ENCODE measurements at regions not wholly inside any gene's neighbourhood (a gene's known extent, or its start where the extent isn't known, plus 50 kb on each side); places are given as distances from the start of the nearest gene placed in this dataset.
"Not testable (repeated sequence)": the region's sequence is repeated elsewhere in the genome, so short reads cannot be mapped to it uniquely, and the experiment has no call there.

GRCh38 chr2:89829828-89830227, 1138.4 kb downstream of the RPIA start:
- WGBS, 3 donors = 66 to 80% (median 80%) methylated on average over 6 of the region's 6 CpGs
- DNase-seq = no peak
- H3K27me3 ChIP-seq = no peaks in the 10 kb centered on the region
- no peaks in the 10 kb centered on the region for H3K36me3 ChIP-seq
- H3K4me3 ChIP-seq = no peak overlapping the region
- TF ChIP-seq CTCF (IDR thresholded peaks at IDR 0.05) (no peak), EP300 (IDR thresholded peaks at IDR 0.05) (no peak), POLR2A (IDR thresholded peaks at IDR 0.05) (no peak)
- intact Hi-C loops (cut with DNase I) = no loop called here
- H3K9me3 ChIP-seq = peaks cover 0 to 10% of the 10 kb centered on the region in 2 donors
- no peak overlapping the region for H3K27ac ChIP-seq
- no peaks in the 10 kb centered on the region for H3K4me1 ChIP-seq (ENCODE audit: insufficient read depth)

- H3K9me3 ChIP-seq; H3K27ac ChIP-seq; H3K4me3 ChIP-seq; DNase-seq; H3K4me1 ChIP-seq (ENCODE audit: insufficient read depth); H3K27me3 ChIP-seq; H3K36me3 ChIP-seq; intact Hi-C loops (cut with DNase I): not testable (repeated sequence)
- WGBS, 3 donors = 66 to 70% (median 69%) methylated on average over 14 of the region's 14 CpGs
Measured at GRCh38 chr2:89830341-89831218, 1139.1 kb downstream of the RPIA start.

- TF ChIP-seq POLR2A (IDR thresholded peaks at IDR 0.05) (no peak), CTCF (IDR thresholded peaks at IDR 0.05) (no peak), EP300 (IDR thresholded peaks at IDR 0.05) (no peak)
- intact Hi-C loops (cut with DNase I) = no loop called here
- no peak overlapping the region for H3K27ac ChIP-seq
- no peaks in the 10 kb centered on the region for H3K27me3 ChIP-seq
- DNase-seq = no peak
- H3K36me3 ChIP-seq = no peaks in the 10 kb centered on the region
- 65 to 73% (median 71%) methylated on average over 17 of the region's 17 CpGs for WGBS, 3 donors
- no peak overlapping the region for H3K4me3 ChIP-seq
- H3K4me1 ChIP-seq (ENCODE audit: insufficient read depth) = no peaks in the 10 kb centered on the region
- peaks cover 0 to 7% of the 10 kb centered on the region in 2 donors for H3K9me3 ChIP-seq
Measured at GRCh38 chr2:89831641-89832498, 1140.4 kb downstream of the RPIA start.

- no peak for DNase-seq
- Histone ChIP-seq H3K9me3 (peaks cover 0 to 7% of the 10 kb centered on the region in 2 donors), H3K36me3 (no peaks in the 10 kb centered on the region), H3K4me3 (no peak overlapping the region), H3K27me3 (no peaks in the 10 kb centered on the region), H3K27ac (no peak overlapping the region), H3K4me1 (ENCODE audit: insufficient read depth) (no peaks in the 10 kb centered on the region)
- intact Hi-C loops (cut with DNase I) = no loop called here
- 70 to 76% (median 75%) methylated on average over 12 of the region's 12 CpGs for WGBS, 3 donors
- TF ChIP-seq POLR2A (IDR thresholded peaks at IDR 0.05) (no peak), CTCF (IDR thresholded peaks at IDR 0.05) (no peak), EP300 (IDR thresholded peaks at IDR 0.05) (no peak)
Measured at GRCh38 chr2:89833116-89833779, 1141.8 kb downstream of the RPIA start.
